Neutrophil (primary cell): ENCODE measurements at regions not wholly inside any gene's neighbourhood (a gene's known extent, or its start where the extent isn't known, plus 50 kb on each side); places are given as distances from the start of the nearest gene placed in this dataset.

Experiments
- H3K27ac ChIP-seq: fragments of 200-600 bp; sonication (generic); 2 replicates; pipeline ENCODE4 v1.5.1; 2016; ENCODE audit warnings: mild to moderate bottlenecking, moderate library complexity
- H3K27me3 ChIP-seq: fragments of 200-600 bp; sonication (generic); 2 replicates; pipeline ENCODE4 v1.6.0; 2016; ENCODE audit warnings: mild to moderate bottlenecking
- H3K36me3 ChIP-seq: fragments of 200-600 bp; sonication (generic); 2 replicates; pipeline ENCODE4 v1.5.1; 2017
- H3K4me1 ChIP-seq, 2 experiments: fragments of 200-600 bp in 1 of 2; sonication (generic) in 1 of 2; 1 replicate in 1 of 2; 2 replicates in 1 of 2; pipeline versions ENCODE4 v1.5.1 to v1.6.1; 2013 to 2016; ENCODE audit warnings: low read depth in 1 of 2, low read length in 1 of 2, mild to moderate bottlenecking in 1 of 2, moderate library complexity in 1 of 2; ENCODE audit not compliant: control insufficient read depth in 1 of 2, insufficient read depth in 1 of 2
- H3K4me3 ChIP-seq, 2 experiments: fragments of 200-600 bp in 1 of 2; sonication (generic) in 1 of 2; 1 replicate in 1 of 2; 2 replicates in 1 of 2; pipeline ENCODE4 v1.5.1; 2013 to 2016; ENCODE audit warnings: low read depth in 1 of 2, low read length in 1 of 2, mild to moderate bottlenecking in 1 of 2, moderate library complexity in 1 of 2
- H3K9me3 ChIP-seq: fragments of 200-600 bp; sonication (generic); 2 replicates; pipeline ENCODE4 v1.5.1; 2016
- CTCF ChIP-seq: fragments of 200-600 bp; sonication (generic); IDR thresholded peaks from 2 replicates; pipeline ENCODE4 v1.5.1; 2016; ENCODE audit warnings: antibody characterized with exemption

DNA sequence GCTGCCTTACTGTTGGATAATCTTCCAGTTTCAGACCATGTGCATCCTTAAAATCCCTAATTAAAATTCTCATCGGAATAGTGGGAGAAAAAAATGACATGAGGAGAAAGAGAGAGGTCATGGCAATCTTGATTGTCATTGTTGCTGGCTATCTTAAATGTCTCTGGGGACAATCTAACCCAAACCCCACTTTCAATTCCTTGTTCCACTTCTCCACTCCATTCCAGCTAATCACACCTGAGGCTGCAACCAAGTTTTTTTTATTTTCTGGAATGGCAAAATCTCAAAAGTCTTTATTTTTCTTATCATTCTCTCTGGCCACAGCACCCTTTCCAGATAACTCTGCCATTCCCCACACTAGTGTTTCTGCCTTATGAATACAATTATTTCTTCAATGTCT lies 171.9 kb upstream of the RASA1 start:
- H3K27me3 ChIP-seq = no peaks in the 10 kb centered on the region
- TF ChIP-seq CTCF = no peak
- H3K4me1 ChIP-seq = no peaks in the 10 kb centered on the region
- H3K27ac ChIP-seq = no peak overlapping the region
- H3K9me3 ChIP-seq = no peaks in the 10 kb centered on the region
- H3K4me3 ChIP-seq = no peak overlapping the region
- no peaks in the 10 kb centered on the region for H3K36me3 ChIP-seq

- no peak overlapping the region for H3K4me3 ChIP-seq
- H3K27me3 ChIP-seq = no peaks in the 10 kb centered on the region
- no peaks in the 10 kb centered on the region for H3K9me3 ChIP-seq
- no peak overlapping the region for H3K27ac ChIP-seq
- no peaks in the 10 kb centered on the region for H3K4me1 ChIP-seq
- no peaks in the 10 kb centered on the region for H3K36me3 ChIP-seq
- no peak for TF ChIP-seq CTCF
Observed at GRCh38 chr5:87097664-87098063, 170.0 kb upstream of the RASA1 start.

- H3K36me3 ChIP-seq = no peaks in the 10 kb centered on the region
- H3K4me3 ChIP-seq = no peak overlapping the region
- H3K9me3 ChIP-seq = no peaks in the 10 kb centered on the region
- no peaks in the 10 kb centered on the region for H3K27me3 ChIP-seq
- no peaks in the 10 kb centered on the region for H3K4me1 ChIP-seq
- no peak overlapping the region for H3K27ac ChIP-seq
- TF ChIP-seq CTCF = no peak
Observed at GRCh38 chr5:87099291-87099839, 168.3 kb upstream of the RASA1 start.

GRCh38 chr5:87099968-87100367 lies 167.7 kb upstream of the RASA1 start:
- no peak for TF ChIP-seq CTCF
- Histone ChIP-seq H3K36me3 (no peaks in the 10 kb centered on the region), H3K9me3 (no peaks in the 10 kb centered on the region), H3K4me3 (no peak overlapping the region), H3K27ac (no peak overlapping the region), H3K4me1 (no peaks in the 10 kb centered on the region), H3K27me3 (no peaks in the 10 kb centered on the region)

GRCh38 chr5:87101321-87101720 lies 166.4 kb upstream of the RASA1 start:
- Histone ChIP-seq H3K27ac (no peak overlapping the region), H3K4me1 (no peaks in the 10 kb centered on the region), H3K9me3 (no peaks in the 10 kb centered on the region), H3K27me3 (no peaks in the 10 kb centered on the region), H3K4me3 (no peak overlapping the region), H3K36me3 (no peaks in the 10 kb centered on the region)
- TF ChIP-seq CTCF = no peak

DNA sequence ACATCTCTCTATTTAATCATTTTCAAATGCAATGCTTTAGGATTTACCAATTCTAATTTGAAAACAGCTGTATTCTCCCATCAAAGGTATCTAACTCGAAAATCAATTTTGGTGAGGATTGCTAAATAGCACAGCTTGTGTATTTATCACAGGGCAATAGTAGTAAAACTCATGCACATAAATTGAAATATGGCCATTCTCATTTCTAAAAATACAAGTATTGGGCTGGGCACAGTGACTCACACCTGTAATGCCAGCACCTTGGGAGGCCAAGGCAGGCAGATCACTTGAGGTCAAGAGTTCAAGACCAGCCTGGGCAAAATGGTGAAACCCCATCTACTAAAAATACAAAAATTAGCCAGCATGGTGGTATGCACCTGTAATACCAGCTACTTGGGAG lies 164.8 kb upstream of the RASA1 start:
- no peaks in the 10 kb centered on the region for H3K4me1 ChIP-seq
- no peak overlapping the region for H3K27ac ChIP-seq
- no peaks in the 10 kb centered on the region for H3K9me3 ChIP-seq
- no peaks in the 10 kb centered on the region for H3K27me3 ChIP-seq
- H3K36me3 ChIP-seq = no peaks in the 10 kb centered on the region
- no peak overlapping the region for H3K4me3 ChIP-seq
- no peak for TF ChIP-seq CTCF
